ENCODE measurements at regions not wholly inside any gene's neighbourhood (a gene's known extent, or its start where the extent isn't known, plus 50 kb on each side); places are given as distances from the start of the nearest gene placed in this dataset.

DNA sequence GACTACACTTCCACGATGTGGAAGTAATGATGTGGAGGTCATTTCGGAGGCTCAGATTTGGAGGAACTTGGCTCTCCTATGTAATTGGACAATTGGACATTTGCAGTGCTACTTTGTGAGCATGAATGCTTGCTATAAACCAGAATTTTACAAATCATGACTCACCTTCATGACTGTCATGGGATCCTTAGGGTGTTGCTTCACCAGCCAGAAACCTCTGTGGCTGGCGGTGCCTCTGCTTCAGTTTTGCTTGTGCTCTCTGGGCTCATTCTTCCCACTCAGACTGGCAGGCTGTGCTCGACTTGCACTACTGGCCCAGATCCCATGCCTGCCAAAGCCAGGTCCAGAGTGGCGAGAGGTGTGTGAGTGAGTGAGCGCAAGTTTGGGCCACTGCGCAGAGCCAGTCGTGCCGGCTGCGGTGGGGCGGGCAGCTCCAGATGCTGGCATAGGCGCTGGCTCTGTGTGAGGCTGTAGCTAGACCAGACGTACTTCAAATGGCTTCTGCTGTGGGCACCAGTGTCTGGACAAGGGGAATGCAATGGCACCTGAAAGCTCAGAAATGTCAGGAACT, 387.8 kb downstream of the AEBP2 start:
- TF ChIP-seq, protein P1, sequence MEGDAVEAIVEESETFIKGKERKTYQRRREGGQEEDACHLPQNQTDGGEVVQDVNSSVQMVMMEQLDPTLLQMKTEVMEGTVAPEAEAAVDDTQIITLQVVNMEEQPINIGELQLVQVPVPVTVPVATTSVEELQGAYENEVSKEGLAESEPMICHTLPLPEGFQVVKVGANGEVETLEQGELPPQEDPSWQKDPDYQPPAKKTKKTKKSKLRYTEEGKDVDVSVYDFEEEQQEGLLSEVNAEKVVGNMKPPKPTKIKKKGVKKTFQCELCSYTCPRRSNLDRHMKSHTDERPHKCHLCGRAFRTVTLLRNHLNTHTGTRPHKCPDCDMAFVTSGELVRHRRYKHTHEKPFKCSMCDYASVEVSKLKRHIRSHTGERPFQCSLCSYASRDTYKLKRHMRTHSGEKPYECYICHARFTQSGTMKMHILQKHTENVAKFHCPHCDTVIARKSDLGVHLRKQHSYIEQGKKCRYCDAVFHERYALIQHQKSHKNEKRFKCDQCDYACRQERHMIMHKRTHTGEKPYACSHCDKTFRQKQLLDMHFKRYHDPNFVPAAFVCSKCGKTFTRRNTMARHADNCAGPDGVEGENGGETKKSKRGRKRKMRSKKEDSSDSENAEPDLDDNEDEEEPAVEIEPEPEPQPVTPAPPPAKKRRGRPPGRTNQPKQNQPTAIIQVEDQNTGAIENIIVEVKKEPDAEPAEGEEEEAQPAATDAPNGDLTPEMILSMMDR (IDR thresholded peaks at IDR 0.05; ENCODE audit: borderline replicate concordance, control extremely low read depth, extremely low read depth, insufficient read depth, missing control alignments) = no peak

DNA sequence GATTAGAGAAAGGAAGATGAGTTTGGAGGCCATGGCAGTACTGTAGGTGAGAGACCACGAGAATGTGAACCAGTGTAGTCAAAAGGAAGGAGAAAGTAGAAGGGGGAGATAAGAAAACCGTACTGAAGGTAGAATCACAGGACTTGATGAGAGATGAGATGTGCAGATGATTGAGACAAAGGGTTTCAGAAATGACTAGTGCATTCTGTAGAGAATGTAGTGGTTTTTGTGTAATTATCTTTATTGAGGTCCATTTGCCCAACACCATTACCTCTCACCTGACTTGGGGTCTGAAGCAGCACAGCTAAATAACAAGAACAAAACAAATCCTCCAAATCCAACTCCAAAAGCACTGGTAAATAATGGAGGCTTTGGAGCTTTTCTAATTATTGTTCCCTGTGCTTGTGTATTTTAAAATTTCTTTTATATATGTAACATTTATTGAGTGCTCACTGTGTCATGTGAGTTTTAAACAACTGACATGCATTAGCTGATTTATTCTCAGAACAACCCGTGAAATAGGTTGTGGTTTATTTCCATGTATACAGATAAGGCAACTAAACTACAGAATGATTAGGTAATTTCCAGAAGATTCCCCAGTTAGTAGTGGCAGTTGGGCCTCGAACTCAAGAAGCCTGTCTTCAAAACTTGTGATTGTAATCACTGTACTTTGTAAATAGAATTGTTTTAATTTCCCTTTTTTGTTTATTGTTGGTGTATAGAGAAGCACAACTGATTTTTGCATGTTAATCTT, 390.0 kb downstream of the AEBP2 start:
- in situ Hi-C loops (cut with MboI; ENCODE audit: low sequenced_read_pairs, unreplicated experiment) = no loop called here
- TF ChIP-seq, protein P1 (IDR thresholded peaks at IDR 0.05; ENCODE audit: borderline replicate concordance, control extremely low read depth, extremely low read depth, insufficient read depth, missing control alignments) = no peak

More for the DNA sequence above, 387.8 kb downstream of the AEBP2 start:
- DNase-seq (ENCODE audit: low spot score) = no peak
- in situ Hi-C loops (cut with MboI; ENCODE audit: low sequenced_read_pairs, unreplicated experiment) = no loop called here

DNA sequence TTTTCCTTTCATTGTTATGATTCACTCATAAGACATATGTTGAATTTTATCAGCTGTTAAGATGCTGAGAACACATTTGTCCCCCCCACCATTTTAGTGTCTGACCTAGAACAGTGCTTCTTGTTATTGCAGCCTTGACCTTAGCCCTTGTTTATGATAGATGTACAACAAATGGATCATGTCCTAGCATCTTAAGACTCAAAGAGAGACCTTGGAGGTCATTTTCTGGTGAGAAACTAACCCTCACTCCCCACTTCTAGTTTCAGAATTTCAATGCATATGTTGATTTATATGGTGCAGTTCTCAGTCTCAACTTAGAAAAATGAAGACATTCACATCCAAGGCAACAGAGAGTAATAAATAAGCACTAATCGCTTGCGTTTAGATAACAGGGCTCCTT, 391.2 kb downstream of the AEBP2 start:
- in situ Hi-C loops (cut with MboI; ENCODE audit: low sequenced_read_pairs, unreplicated experiment) = no loop called here
- DNase-seq (ENCODE audit: low spot score) = peak; percentile 26
- TF ChIP-seq, protein P1 (IDR thresholded peaks at IDR 0.05; ENCODE audit: borderline replicate concordance, control extremely low read depth, extremely low read depth, insufficient read depth, missing control alignments) = no peak

More for the DNA sequence above, 390.0 kb downstream of the AEBP2 start:
- DNase-seq (ENCODE audit: low spot score) = no peak

DNA sequence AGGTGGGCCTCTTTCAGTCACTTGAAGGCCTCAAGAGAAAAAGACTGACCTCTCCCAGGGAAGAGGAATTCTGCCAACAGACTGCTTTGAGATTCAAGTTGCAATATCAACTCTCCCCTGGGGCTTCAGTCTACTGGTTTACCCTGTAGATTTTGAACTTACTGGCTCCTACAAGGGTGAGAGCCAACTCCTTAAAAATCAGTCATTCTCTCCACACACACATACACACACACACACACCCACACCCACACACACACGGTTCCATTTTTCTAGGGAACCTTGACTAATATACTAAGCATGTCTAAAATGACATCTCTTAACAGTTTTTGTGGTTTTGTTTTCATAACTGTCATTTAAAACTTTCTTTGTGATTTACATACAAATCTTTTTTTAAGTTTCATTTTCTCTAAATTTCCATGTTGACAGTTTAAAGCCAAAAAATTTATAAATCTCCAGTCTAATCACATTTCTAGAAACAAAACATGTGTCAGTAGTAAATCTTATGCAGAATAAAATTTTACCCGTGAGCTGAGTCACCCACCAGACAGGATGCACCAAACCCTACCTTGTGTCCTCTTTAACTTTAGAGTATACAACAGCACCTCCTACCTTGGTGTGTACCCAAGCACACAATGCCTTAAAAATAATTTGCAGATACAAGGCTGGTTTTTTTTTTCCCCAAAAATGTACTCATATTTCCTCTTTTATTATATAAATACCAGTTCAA, 394.6 kb downstream of the AEBP2 start:
- in situ Hi-C loops (cut with MboI; ENCODE audit: low sequenced_read_pairs, unreplicated experiment) = no loop called here
- no peak for DNase-seq (ENCODE audit: low spot score)
- TF ChIP-seq, protein P1 (IDR thresholded peaks at IDR 0.05; ENCODE audit: borderline replicate concordance, control extremely low read depth, extremely low read depth, insufficient read depth, missing control alignments) = no peak

DNA sequence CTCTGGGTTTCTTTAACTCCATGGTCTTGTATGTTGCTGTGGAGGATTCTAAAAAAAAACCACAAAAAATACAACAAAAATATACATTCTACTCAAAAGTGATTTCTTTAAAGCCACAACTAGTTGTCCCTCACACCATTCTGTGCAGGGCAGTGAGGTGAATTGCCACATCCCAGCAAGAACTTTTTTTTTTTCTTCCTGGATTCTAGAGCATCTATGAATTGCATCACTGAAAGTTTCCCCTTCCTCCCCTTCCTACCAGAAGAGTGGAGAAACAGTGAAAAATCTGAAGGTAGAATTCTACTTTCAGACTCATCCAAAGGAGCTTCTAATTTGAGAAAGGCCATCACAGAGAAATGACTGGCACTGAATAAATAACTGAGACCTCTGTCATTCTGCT, 395.3 kb downstream of the AEBP2 start:
- in situ Hi-C loops (cut with MboI; ENCODE audit: low sequenced_read_pairs, unreplicated experiment) = no loop called here
- TF ChIP-seq, protein P1 (IDR thresholded peaks at IDR 0.05; ENCODE audit: borderline replicate concordance, control extremely low read depth, extremely low read depth, insufficient read depth, missing control alignments) = no peak
- DNase-seq (ENCODE audit: low spot score) = no peak

DNA sequence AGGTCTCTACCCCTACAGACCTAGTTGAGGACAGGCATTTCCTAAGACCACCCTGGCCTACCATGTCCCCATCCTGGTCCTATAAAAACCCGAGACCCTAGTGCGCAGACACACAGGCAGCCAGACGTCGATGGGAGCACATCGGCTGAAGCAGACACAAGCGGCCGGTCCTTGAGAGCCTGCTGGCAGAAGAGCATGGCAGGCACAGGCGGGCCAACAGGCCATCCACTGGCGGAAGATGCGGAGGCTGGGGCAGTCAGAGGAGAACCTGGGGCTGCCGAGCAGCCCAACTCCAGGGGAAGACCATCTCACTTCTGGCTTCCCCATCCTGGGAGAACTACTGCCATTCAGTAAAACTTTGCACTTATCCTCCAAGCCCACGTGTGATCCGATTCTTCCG, 396.8 kb downstream of the AEBP2 start:
- DNase-seq (ENCODE audit: low spot score) = no peak
- in situ Hi-C loops (cut with MboI; ENCODE audit: low sequenced_read_pairs, unreplicated experiment) = no loop called here

More for the DNA sequence above, 396.8 kb downstream of the AEBP2 start:
- TF ChIP-seq, protein P1 (IDR thresholded peaks at IDR 0.05; ENCODE audit: borderline replicate concordance, control extremely low read depth, extremely low read depth, insufficient read depth, missing control alignments) = no peak
